ENCODE measurements at regions not wholly inside any gene's neighbourhood (a gene's known extent, or its start where the extent isn't known, plus 50 kb on each side); places are given as distances from the start of the nearest gene placed in this dataset.

- DNase-seq (ENCODE audit: low read depth in 2 of 2), result no peak
These were observed 214.8 kb upstream of the NAALADL2 start for GRCh38 chr3:174644287-174644686.

GRCh38 chr3:174651951-174652350, 207.2 kb upstream of the NAALADL2 start:
- H4K20me1 ChIP-seq (ENCODE audit: control insufficient read depth, extremely low read depth, insufficient read depth, low read length), result no peaks in the 10 kb centered on the region
- no peaks in the 10 kb centered on the region for H3K4me1 ChIP-seq (ENCODE audit: control insufficient read depth, extremely low read depth, insufficient read depth, low read length)
- no peak overlapping the region for H3K4me3 ChIP-seq (replicated peaks in 1 of 4; ENCODE audit: control extremely low read depth in 1 of 4, insufficient read depth in 1 of 4, low read depth in 3 of 4, low read length in 4 of 4)
- H3K27me3 ChIP-seq (ENCODE audit: control insufficient read depth, insufficient read depth, low read length), result no peaks in the 10 kb centered on the region
- no peaks in the 10 kb centered on the region for H3K79me2 ChIP-seq (ENCODE audit: control insufficient read depth, insufficient read depth, low read length)
- no peaks in the 10 kb centered on the region for H3K9me3 ChIP-seq (ENCODE audit: control insufficient read depth, insufficient read depth, low read depth, low read length)
- H3K36me3 ChIP-seq (ENCODE audit: control insufficient read depth, insufficient read depth, low read length), result no peaks in the 10 kb centered on the region
- H3K4me2 ChIP-seq (ENCODE audit: extremely low read depth, insufficient read depth, low read length), result no peak overlapping the region
- no peak overlapping the region for H2AFZ ChIP-seq (ENCODE audit: low read length)
- H3K27ac ChIP-seq (ENCODE audit: insufficient read depth, low read length), result no peak overlapping the region
- no peak for TF ChIP-seq EZH2 (IDR thresholded peaks at IDR 0.05; ENCODE audit: low read length, missing control alignments)
- TF ChIP-seq CTCF (conservative IDR thresholded peaks at IDR 0.05 in 1 of 2, IDR thresholded peaks at IDR 0.05 in 1 of 2; ENCODE audit: low read depth in 1 of 2, low read length in 2 of 2), result no peak
- no peak overlapping the region for H3K9ac ChIP-seq (ENCODE audit: insufficient read depth, low read length)
- DNase-seq (ENCODE audit: low read depth in 2 of 2), result no peak

More at GRCh38 chr3:174644287-174644686, 214.8 kb upstream of the NAALADL2 start:
- H3K79me2 ChIP-seq (ENCODE audit: control insufficient read depth, insufficient read depth, low read length), result no peaks in the 10 kb centered on the region
- H3K4me2 ChIP-seq (ENCODE audit: extremely low read depth, insufficient read depth, low read length), result no peak overlapping the region
- no peak overlapping the region for H3K4me3 ChIP-seq (replicated peaks in 1 of 4; ENCODE audit: control extremely low read depth in 1 of 4, insufficient read depth in 1 of 4, low read depth in 3 of 4, low read length in 4 of 4)
- H2AFZ ChIP-seq (ENCODE audit: low read length), result no peak overlapping the region
- H3K36me3 ChIP-seq (ENCODE audit: control insufficient read depth, insufficient read depth, low read length), result no peaks in the 10 kb centered on the region
- H3K27me3 ChIP-seq (ENCODE audit: control insufficient read depth, insufficient read depth, low read length), result no peaks in the 10 kb centered on the region
- H3K9ac ChIP-seq (ENCODE audit: insufficient read depth, low read length), result no peak overlapping the region
- no peaks in the 10 kb centered on the region for H3K9me3 ChIP-seq (ENCODE audit: control insufficient read depth, insufficient read depth, low read depth, low read length)
- no peaks in the 10 kb centered on the region for H3K4me1 ChIP-seq (ENCODE audit: control insufficient read depth, extremely low read depth, insufficient read depth, low read length)
- TF ChIP-seq EZH2 (IDR thresholded peaks at IDR 0.05; ENCODE audit: low read length, missing control alignments) (no peak), CTCF (conservative IDR thresholded peaks at IDR 0.05 in 1 of 2, IDR thresholded peaks at IDR 0.05 in 1 of 2; ENCODE audit: low read depth in 1 of 2, low read length in 2 of 2) (no peak)
- H4K20me1 ChIP-seq (ENCODE audit: control insufficient read depth, extremely low read depth, insufficient read depth, low read length), result no peaks in the 10 kb centered on the region
- no peak overlapping the region for H3K27ac ChIP-seq (ENCODE audit: insufficient read depth, low read length)

GRCh38 chr3:174659511-174659910, 199.6 kb upstream of the NAALADL2 start:
- Histone ChIP-seq H3K4me2 (ENCODE audit: extremely low read depth, insufficient read depth, low read length) (no peak overlapping the region), H3K27ac (ENCODE audit: insufficient read depth, low read length) (no peak overlapping the region), H4K20me1 (ENCODE audit: control insufficient read depth, extremely low read depth, insufficient read depth, low read length) (no peaks in the 10 kb centered on the region), H3K9ac (ENCODE audit: insufficient read depth, low read length) (no peak overlapping the region), H3K36me3 (ENCODE audit: control insufficient read depth, insufficient read depth, low read length) (no peaks in the 10 kb centered on the region), H3K4me3 (replicated peaks in 1 of 4; ENCODE audit: control extremely low read depth in 1 of 4, insufficient read depth in 1 of 4, low read depth in 3 of 4, low read length in 4 of 4) (no peak overlapping the region), H2AFZ (ENCODE audit: low read length) (no peak overlapping the region), H3K4me1 (ENCODE audit: control insufficient read depth, extremely low read depth, insufficient read depth, low read length) (no peaks in the 10 kb centered on the region), H3K27me3 (ENCODE audit: control insufficient read depth, insufficient read depth, low read length) (no peaks in the 10 kb centered on the region), H3K79me2 (ENCODE audit: control insufficient read depth, insufficient read depth, low read length) (no peaks in the 10 kb centered on the region), H3K9me3 (ENCODE audit: control insufficient read depth, insufficient read depth, low read depth, low read length) (no peaks in the 10 kb centered on the region)
- no peak for DNase-seq (ENCODE audit: low read depth in 2 of 2)
- no peak for TF ChIP-seq CTCF (conservative IDR thresholded peaks at IDR 0.05 in 1 of 2, IDR thresholded peaks at IDR 0.05 in 1 of 2; ENCODE audit: low read depth in 1 of 2, low read length in 2 of 2)

Measured in fibroblast of lung (primary cell).